SK-MEL-5 (cell line): ENCODE measurements at regions not wholly inside any gene's neighbourhood (a gene's known extent, or its start where the extent isn't known, plus 50 kb on each side); places are given as distances from the start of the nearest gene placed in this dataset.

Experiments used
- DNase-seq: peaks from one replicate; pipeline ENCODE4 v3.0.0-alpha.2; 2016; ENCODE audit warnings: low read depth, low spot score
- in situ Hi-C: cut with HindIII; loops from 2 replicates; pipeline ENCODE4 v1.10.0; 2016; ENCODE audit warnings: low sequenced_read_pairs, high pct_unique_total_duplicates, low pct_unique_long_range_greater_than_20kb

DNA sequence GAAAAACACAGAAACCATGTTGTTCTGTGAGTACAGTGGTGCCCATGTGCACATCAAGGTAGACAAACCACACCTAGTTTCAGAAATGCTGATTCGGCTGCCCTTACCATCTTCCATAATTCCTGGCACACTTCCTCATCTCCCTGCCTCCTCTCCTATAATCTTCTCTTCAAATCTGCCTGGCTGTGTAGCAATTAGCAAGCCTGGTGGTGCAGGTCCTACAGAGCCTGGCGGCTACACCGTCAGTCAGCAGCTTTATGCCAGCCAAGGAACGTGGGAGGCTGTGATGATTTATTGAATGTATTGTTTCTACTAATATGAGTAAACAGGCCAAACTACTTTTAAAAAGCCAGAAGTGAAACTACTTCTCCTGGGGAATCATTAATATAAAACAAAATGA lies 106.8 kb downstream of the SEMA6D start:
- in situ Hi-C loops = no loop called here
- DNase-seq = no peak

DNA sequence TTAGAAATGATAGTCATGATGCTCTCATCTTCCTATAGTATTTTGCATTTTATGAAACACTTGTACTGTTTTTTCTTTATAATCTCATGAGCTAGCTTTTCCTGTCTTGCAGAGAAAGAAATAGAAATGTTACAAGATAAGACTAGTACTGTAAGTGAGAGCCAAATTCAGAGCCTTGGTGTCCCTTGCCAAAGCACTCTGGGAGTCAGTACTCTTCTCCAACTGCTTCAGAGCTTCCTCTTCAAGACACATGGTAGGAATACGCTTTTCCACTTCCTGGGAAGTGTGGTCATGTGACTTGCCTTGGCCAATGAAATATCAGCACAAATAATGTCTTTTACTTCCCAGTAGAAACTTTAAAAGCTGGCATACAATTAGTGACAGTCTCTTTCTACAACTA lies 112.4 kb downstream of the SEMA6D start:
- in situ Hi-C loops = no loop called here
- no peak for DNase-seq

DNA sequence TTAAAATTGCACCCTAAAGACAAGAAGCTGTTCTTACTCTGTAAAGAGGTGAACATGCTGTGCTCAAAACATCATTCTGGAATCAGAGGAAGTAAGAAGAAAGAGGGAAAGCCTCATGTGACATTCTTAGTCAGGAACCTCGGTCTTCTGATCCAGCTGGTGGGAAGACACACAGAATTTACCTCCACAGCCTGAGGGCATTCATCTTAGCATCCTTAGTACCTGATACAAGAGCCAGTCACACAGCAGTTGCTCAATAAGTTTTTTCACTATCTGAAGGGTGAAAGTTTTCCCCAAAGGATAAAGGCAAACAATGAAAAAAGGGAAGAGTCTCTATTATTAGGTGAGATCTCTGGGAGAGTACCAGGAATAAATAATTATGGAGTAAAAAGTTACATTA lies 116.8 kb downstream of the SEMA6D start:
- DNase-seq = no peak
- in situ Hi-C loops = no loop called here

DNA sequence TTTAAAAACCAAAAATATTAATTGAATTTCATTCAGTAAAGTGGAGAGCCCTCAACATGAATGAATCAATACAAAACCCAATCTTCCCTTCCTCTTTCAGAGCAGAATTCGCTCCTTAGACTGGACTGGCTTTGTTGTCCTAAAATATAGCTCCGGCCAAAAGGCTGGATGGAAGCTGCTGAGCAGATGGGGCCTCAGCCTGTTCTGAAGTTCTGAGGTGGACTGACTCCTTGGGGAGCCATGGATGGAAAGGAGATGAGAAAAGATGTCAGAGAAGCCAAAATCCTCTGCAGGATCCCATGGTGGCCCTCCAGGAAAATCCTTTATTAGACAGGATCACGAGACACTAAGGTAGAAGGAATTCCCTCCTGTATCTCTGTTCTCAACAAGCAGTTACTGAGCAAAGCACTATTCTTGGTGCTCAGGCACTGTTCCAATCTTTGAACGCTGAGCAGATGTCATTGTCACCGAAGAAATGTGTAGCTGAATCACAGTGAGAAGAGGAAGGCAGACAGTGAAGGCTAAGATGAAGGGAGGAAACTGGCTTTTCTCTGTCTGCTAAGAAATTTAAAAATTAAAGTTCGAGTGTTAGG lies 122.0 kb downstream of the SEMA6D start:
- in situ Hi-C loops = no loop called here

DNA sequence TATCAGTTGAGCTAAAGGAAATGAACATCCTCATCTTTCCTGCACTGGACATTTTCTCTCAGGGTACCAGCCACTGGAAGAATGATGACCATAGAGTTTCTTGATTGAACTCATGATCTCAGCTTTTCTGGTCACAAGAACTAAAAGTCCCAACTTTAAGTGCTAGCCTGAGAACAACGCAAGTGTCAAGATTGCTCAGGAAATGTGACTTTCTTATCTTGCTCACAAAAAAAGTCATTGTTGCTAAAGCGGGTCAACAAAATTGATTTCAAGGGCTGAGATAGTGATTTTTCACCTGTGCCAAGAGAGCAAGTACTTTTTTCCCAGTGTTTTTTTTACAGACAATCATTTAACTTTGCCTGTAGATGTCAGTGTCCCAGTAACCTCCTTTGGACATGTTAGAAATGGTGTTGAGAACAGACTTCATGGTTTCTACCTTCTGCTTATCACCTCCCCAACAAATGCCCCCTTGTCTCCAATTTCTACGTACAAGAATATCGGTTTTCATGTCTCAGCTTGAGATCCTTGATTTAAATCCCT lies 125.9 kb downstream of the SEMA6D start:
- no peak for DNase-seq
- in situ Hi-C loops = no loop called here

More for the DNA sequence above, 122.0 kb downstream of the SEMA6D start:
- DNase-seq = no peak

DNA sequence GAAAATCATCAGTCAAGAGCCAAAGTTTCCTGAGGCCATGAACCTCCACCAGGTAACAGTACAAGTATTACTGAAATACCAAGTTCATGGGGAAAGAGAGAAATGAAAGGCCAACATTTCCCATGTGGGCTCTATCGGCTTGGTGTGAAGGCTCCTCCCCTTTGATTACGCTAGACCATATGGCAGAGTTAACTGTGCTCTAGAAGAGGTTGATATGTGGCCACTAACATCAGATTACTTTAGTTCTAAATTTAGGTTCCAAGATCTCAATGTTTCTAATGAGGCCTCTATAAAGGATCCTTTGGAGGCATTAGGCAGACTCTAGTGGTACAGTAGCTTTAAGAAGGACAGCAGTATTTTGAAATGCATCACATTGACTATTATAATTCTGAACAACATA lies 127.1 kb downstream of the SEMA6D start:
- in situ Hi-C loops = no loop called here
- DNase-seq = no peak

DNA sequence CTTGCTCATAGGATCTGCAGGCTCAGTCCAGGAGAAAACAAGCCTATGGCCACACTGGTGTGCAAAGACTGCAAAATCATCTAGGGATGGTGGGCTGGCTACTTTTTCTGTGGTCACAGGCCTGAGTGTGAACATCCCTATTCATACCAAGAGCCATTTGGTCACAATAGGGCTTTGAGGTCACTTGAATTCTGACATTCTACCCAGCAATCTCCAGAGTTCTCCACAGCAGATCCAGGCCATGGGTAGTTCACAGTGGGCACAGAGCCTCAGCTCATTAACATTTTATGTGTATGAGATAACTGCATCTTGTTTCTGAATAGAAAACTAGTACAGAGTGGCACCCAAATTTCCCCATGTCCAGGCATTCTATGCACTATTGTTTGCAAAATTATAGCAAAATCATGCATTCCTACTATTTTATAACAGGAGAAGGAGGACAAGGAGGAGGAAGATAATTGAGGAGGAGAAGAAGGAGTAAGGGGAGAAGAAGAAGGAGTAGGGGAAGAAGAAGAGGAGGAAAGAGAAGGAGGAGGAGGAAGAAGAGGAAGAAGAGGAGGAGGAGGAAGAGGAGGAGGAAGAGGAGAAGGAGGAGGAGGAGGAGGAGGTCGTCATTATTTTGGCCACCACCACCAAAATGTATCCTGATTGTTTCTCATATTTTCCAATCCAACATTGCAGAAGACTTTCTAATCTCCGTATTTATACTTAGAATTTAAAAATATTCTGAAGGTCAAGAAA lies 129.0 kb downstream of the SEMA6D start:
- no peak for DNase-seq
- in situ Hi-C loops = no loop called here

DNA sequence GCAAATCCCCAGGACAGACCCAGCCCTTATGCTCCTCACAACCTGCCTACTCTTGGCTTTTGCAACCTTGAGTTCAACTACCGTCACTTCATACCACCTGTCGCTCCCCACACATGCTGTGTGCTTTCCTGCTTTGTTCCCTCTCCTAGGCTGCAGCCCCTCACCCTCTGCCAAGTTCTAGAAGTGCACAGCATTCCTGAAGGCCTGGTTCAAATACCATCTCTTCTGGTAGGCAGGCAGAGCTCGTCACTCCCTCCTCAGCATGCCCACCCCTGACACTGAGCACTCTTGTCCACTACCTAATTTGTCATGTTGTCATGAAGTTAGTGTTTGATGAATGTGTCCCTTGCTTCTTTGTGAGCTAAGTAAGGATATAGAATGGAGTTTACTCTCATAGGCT lies 129.6 kb downstream of the SEMA6D start:
- no peak for DNase-seq
- in situ Hi-C loops = no loop called here

DNA sequence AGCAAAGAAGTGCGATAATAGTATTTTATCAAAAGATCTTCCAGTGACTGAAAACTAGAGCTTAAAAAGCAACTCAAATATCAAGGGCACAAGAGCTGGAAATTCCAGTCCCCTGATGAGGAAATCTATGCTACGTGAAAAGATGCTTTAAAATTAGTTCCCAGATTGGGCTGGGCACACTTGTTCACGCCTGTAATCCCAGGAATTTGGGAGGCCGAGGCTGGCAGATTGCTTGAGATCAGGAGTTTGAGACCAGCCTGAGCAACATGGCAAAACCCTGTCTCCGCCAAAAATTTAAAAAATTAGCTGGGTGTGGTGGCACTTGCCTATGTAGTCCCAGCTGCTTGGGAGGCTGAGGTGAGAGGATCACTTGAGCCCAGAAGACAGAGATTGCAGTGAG lies 138.8 kb downstream of the SEMA6D start:
- no peak for DNase-seq
- in situ Hi-C loops = no loop called here

DNA sequence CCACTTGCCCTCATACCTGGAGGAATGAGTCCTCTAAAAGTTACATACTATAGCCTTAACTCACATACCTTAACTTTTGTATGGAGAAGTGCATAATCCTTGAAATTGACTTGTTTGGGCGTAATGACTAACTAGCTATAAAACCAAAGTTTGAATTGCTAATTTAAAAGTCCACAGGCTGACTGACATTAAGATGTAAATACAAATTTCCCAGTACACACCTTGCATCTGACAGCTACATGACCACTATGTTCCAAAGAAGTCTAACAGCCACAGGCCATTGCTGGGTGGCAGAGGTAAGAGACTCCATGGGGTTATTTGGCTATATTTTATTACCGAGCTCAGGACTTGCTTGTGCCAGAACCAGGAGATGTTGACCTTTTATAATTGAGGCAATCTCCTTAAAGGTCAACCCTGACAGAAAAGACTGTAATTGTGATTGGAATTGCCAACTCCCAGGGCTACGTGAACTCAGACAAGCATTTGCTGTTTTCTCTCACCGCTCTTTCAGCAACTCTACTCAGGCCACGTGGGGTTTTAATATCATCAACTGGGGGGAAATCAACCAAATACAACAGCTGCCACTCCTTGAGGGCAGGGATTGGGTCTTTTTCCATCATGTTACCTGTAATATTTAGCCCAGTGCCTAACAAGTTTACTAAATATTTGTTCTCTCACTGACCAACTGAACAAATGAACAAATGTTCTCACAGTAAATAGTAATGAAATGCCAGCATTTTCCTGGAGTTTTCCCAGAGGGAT lies 139.9 kb downstream of the SEMA6D start:
- in situ Hi-C loops = no loop called here
- DNase-seq = no peak

DNA sequence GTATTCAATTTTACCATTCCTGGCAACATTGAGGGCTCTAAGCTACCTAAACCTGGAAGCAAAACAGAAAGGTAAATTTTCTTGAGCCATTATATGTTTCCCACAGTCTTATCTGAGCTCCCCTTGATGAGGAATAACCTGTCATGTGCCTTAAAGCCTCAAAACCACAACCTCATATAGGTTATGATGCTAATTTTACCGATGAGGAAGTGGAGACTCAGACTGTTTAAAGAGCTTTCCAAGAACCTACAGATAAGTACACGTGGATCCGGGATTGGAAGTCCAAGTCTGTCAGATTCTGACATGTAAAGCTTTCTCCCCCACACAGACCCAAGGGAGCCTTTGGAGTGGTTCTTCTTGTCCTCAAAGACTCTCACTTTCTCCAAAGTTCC lies 140.5 kb downstream of the SEMA6D start:
- DNase-seq = no peak
- in situ Hi-C loops = no loop called here

DNA sequence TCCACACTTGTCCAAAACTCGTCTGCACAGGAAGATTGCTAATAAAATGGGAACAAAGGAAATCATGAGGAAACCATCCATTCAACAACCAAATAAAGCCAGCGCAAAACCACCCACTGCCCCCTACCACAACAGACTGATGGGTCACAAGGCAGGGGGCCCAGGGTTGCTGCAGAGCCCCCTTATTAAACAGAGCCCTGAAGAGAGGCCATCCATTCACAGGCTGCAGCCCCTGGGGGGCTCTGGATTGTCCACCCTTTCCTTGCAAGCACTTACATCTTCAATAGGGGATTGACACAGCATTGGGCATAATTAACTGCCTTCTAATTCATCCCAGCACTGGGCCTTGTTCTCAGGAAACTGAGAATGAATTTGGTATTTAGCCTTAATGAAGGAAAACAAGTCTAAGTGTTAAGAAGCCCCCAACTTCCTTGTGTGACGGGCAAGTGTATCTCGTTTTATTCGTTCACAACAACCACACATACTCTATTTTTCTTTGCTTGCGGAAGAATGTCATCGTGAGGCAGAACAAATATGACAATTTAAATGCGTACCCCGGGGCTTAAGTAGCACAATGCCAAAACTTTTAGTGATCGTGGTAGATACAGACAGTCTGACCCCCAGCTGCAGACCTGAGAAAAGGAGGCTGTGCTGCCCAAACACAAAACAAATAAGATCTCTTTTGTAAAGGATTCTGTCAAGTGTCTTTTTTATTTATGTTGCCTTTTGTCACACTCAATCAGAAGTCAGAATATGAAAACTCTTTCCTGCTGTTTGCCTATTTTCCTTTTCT lies 144.0 kb downstream of the SEMA6D start:
- no peak for DNase-seq
- in situ Hi-C loops = no loop called here

DNA sequence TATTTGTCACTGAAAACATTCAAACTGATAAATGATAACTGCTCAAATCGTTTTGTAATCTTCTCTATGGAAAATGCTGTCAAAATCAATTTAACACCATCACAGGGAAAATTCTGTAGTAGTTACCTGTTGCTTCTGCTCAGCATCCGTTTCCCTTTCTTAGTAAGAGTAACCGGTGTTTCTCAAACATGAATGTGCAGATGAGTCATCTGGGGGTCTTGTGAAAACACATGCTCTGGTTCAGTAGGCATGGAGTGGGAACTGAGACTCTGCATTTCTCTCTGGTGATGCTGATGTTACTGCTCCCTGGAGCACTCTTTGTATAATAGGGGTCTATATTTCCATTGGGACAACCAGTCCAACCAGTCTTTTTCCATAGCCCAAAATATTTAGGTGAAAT lies 145.1 kb downstream of the SEMA6D start:
- in situ Hi-C loops = no loop called here
- DNase-seq = no peak

DNA sequence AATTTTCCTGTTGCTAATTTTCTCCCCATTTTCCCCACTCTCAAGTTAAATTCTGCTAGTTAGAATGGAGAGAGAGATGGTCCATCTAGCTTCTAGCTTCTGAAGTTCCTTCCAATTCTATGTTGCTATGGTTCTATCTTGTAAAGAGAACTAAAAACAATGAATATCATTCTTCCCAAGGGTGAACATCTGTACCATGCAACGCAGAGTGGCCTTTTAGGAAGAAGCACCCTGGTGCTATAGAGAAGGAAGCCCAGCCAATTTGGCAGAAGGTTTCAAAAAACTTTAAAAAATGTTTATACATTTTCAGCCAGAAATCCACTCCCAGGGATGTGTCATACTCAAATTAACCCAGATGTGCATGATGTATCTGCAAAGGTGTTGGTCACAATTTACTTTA lies 149.1 kb downstream of the SEMA6D start:
- in situ Hi-C loops = no loop called here
- DNase-seq = no peak

DNA sequence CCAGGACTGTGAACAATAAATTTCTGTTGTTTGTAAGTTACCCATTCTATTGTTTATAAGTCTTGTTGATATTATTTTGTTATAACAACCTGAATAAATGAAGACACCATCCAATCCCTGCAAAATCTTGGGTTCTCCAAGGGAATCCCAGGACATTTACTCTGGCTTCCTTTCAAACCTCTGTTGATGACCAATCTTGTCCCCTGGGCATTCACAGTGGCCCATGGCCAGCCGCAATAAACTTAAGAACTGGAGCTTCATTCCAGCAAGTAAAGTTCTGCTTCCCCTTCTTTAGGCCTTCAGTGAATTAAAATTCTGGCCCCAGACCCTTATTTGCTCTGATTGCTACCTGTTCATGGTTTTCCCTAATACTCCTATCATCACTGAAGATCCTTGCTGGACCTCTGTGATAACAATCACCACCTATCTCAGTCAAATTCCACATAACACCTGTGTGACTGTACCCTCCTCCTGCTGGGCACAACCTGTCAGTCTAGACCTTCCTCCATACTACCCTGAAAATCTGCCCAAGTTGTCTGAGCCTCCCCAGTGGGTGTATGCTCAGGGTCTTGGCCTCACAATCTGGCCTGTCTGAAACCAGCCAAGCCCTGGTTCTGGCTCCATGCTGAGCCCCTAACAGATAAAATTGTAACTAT lies 153.1 kb downstream of the SEMA6D start:
- no peak for DNase-seq
- in situ Hi-C loops = no loop called here

DNA sequence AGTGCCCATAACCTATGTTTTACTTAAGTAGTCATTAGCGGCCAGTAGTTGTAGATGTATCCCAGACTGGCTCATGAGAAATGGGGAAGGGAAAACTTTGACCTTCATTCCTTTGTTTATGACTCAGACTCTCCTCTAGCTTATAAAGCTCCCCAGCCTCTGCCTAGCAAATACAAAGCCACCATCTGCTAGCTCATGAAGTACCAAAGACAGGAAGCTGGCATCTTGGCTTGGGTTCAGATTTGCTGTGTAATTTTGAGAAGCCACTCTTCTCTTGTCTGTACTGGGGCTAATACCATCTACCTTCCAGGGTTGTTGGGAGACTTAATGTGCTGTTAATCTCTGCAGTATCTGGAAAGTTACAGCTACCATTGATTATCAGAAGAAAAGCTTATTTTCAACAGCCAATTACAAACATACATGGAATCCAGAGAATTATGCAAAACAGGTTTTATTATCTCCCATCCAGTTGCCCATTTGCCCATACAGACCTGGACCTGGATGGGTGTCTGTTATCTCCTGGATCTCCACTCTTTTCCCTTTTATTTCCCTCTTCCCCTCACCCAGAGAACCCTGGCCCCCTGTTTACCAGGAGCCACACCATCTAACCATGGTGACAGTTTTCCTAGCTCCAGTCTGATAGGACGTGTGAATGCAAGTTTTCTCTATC lies 153.8 kb downstream of the SEMA6D start:
- in situ Hi-C loops = no loop called here
- no peak for DNase-seq

DNA sequence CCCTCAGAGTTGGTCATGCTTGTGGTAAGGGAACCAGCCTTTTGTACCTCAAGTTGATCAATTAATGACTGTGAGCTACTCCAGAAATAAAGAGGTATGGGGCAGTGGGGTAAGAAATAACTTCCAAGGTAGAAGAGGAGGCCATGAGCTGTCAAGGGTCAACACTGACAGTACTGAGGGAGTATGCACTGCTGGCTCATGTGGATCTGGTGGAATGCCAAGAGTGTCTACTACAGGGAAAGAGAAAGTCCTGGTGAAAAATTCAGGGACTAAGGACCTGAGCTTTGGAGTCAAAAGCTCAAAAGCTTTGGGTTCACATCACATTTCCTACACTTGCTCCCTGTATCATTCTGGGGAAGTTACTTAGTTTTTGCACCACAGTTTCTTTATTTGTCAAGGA lies 154.9 kb downstream of the SEMA6D start:
- in situ Hi-C loops = no loop called here
- DNase-seq = no peak
